Urothelium cell line (cell line): ENCODE measurements at regions not wholly inside any gene's neighbourhood (a gene's known extent, or its start where the extent isn't known, plus 50 kb on each side); places are given as distances from the start of the nearest gene placed in this dataset.
A peak's percentile ranks its signal among the peaks of the same experiment; 100 is the strongest.

Source experiments
- DNase-seq: peaks from one replicate; pipeline ENCODE4 v3.0.0; 2011; ENCODE audit warnings: low spot score, mixed read lengths
- FAIRE-seq: peaks from 2 replicates; lab custom pipeline; 2011; peaks lifted over from hg19 to GRCh38; lab: Jason Lieb, UNC

DNA sequence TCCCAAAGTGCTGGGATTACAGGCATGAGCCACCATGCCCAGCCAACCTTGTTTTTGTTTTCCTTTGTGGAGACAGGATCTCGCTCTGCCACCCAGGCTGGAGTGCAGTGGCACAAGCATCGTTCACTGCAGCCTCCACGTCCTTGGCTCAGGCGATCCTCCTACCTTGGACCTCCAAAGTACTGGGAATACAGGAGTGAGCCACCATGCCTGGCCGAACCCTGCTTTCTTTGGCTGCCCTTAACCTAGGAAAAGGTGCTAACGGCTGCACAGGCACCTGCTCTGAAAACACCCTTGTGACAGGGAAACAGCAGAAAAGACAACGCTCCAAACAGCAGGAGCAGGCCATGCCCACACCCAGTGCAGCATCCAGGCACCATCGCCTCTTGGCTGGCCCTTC, 71.9 kb downstream of the OAT start:
- no peak for FAIRE-seq
- no peak for DNase-seq

DNA sequence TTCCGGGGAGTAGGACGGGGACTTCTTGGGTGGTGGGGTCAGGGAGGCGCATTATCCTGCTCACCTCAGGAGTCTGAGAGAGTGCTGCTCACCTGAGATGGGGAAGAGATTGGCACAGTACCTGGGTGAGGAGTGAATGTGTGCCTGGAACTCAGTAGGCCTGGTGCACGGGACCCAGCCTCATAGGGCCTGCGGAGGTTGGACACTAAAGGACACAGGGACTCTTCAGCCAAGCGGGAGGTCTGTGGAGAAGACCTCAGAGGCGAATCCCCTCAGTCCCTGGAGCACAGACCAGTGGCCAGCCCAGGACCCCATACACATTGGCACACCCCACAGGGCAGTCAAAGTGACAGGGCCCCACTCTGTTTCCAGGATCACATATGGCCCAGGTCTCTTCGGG, 73.2 kb downstream of the OAT start:
- FAIRE-seq, result no peak

DNA sequence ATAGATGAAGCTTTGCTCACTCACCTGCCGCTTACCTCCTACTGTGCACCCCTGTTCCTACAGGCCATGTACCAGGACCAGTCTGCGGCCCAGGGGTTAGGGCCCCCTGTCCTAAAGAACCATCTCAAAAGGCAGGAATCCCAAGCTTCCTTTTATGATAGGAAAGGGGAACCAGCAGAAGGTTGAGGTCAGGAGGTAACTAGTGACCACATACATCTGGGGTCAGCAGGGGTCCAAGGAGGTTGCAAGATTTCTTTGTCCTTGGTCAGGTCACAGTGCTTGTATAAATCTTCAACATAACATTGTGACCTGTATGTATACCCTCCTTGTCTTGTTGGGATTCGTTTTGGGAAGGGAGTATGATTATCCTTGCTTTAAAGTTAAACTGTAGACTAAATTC, 73.8 kb downstream of the OAT start:
- DNase-seq (no peak), FAIRE-seq (no peak)

More for the DNA sequence above, 73.2 kb downstream of the OAT start:
- no peak for DNase-seq

DNA sequence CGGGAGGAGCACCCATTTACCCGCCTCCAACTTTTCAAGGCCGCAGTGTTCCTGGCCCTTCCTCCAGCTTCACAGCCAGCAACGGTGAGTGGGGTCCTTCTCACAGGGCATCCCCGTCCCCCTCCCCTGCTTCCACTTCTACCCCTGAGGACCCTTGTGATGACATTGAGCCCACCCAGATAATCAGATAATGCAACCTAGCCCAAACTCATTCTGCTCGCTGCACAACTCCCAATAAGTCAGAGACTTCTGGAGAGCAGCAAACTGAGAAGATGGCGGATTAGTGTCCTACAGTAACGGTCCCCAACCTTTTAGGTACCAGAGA, 74.5 kb downstream of the OAT start:
- DNase-seq (no peak), FAIRE-seq (no peak)

DNA sequence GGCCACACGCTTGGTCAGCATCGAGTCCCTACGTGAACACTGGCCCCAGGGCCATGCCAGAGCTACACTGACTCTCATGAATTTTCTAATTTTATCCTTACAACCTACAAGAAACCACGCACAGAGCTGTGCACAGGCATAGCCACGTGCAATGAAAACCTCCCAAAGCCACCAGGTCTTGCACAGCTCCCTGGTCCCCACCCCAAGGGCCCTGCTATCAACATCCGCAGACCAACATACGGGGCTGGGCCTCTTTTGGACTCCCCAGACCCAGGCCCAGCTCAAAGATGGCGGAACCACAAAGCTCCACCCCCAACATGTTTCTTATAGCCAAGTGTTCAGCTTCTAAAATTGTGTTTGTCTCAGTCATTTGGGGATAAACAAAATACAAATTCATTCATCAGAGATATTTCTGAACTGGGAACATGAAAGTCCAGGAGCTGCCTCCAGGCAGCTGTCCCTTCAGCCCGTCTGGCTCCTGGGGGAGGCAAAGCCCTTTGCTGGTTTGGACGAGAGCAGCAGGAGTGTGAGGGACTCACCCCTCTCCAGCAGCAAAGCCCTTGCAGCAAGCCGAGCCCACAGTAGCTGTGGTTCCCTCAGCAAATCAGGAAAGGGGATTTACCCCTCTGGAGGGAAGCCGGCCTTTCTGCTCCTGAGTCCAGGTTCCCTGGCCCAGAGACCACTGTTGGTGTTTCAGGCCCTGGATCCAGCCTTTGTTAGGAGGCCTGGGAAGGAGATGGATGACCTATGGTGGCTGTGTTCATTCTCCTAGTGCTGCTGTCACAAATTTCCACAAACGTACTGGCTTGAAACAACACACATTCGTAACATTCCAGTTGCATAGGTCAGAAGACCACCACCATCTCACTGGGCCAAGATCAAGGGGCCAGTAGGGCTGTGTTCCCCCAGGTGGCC, 75.1 kb downstream of the OAT start:
- DNase-seq, result no peak
- peak; percentile 17 for FAIRE-seq

DNA sequence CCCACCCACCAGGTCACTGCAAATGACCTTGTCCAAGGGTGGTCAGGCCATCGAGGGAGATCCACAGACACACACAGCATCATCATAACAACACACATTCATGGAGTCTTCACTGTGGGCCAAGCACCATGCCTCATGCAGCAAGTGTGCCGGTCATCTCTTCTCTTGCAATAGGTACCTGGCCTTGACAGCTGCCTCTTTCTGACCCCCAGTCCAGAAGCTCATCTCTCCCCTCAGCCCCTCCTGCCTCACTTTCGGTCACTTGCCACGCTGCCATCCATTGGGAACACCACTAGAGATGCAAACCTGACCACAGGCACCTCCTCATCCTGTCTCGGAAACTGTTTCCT, 75.9 kb downstream of the OAT start:
- DNase-seq (no peak), FAIRE-seq (no peak)

DNA sequence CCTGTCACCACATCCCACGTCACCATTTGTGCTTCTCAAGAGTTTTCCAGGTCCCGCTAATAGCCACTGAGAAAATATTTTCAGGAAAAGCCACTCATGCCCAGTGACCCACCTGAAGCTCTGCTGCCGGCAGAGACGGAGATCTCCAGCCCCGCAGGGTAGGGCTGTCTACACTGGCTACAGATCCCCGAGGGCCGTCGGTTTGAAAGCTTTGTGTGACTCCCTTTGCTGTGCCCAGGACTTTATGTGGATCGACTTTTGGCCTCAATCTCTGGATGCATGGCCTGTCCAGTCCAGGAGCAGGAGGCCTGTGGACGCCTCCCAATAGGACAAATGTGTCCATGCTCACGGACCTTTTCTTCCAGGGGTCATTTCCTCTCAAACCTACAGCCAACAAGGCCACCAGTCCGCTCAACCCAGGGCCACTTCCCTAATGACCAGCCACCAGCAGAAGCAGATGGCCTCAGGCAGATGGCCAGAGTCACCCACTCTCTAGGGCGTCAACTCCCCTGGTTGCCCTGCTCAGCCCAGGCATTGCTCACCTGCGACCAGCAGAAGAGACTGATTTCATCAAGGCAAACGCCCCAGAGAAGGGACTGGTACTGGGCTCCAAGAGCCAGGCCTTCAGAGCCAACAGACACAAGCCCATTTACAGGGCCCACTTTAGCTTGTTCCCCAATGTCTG, 76.4 kb downstream of the OAT start:
- DNase-seq (no peak), FAIRE-seq (no peak)

DNA sequence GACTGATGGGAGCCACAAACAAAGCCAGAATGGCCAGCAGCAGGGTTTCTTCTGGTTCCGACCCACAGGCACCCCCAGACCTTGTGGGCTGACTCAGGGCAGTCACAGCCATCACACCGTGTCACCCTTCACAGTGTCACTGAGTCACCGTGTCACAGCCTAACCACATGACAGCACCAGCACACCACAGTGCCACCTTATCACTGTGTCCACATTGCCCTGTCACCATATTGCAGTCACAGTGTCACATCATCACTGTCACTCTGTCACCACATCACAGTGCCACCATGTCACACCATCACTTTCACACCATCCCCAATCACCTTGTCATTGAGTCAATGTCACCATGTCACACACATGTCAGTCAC, 77.0 kb downstream of the OAT start:
- peak; percentile 77 for FAIRE-seq
- DNase-seq, result no peak

DNA sequence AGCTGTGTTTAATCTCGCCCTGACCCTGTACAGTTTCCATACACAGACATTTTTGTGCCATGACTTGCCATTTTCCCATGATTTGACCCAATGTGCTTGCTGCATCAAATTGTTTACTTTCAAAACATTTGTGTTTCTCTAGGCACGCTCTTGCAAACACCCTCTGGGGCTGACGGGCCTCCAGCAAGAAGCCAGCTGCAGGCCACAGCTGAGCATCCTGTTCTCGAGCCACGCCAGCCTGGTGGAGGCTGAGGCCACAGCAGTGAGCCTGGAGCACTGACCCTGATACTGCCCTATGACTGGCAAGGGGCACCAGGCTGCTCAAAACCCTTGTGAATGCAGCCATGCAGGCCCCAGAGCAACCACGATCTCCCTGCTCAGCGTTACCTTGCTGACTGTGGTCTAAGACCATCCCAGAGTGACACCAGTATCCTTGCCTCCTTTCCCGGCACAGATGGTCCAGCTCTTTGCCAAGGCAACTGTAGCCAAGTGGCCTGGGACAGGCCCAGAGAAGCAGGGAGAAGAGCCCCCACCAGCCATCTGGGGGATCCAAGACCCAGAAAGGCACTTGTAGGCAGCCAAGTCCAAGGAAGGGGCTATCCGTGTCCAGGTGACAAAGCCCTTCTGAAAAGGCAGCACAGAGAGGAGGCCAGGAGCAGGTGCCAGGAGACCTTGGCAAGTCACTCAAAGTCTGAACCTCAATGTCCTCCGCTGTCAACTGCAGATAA, 78.5 kb downstream of the OAT start:
- DNase-seq, result no peak
- no peak for FAIRE-seq

DNA sequence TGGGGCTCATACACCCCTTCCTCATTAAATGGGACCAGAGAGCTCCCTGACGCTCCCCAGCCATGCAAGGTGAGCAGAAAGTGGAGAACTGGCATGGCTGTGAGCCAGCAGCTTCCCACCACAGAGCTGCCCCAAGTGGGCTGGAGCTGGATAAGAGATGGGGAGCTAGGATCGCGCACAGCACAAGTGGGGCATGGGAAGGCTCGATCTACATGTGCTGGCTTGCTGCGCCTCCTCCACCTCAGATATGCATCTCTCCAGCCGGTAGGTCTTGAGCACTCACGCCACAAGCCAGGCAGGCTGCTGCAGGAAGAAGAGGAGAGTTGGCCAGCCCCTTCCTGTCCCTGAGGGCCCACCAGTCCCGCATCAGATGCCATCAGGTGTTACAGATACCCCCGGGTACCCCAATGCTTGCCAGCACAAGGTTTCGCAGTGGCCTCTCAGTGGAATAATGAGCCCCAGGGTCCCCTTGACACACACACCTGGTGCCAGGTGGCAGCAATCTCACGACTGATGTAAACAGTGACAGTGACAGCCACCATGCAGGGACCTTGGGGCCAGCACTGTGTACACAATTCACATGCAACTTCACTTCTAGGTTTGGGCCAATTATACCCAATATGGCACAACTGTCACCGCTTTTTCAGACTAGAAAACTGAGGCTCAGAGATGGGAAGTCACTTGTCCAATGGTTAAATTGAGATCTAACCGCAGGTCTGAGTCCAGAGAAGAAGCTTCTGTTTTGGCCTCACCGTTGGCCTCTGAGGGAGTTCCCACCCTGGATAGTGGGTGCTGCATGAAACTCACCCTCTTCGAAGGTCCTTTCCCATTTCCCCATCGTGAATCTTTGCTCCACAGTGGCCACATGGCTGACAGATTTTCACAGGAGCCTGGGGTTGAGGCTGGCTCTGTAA, 79.3 kb downstream of the OAT start:
- DNase-seq (no peak), FAIRE-seq (no peak)

DNA sequence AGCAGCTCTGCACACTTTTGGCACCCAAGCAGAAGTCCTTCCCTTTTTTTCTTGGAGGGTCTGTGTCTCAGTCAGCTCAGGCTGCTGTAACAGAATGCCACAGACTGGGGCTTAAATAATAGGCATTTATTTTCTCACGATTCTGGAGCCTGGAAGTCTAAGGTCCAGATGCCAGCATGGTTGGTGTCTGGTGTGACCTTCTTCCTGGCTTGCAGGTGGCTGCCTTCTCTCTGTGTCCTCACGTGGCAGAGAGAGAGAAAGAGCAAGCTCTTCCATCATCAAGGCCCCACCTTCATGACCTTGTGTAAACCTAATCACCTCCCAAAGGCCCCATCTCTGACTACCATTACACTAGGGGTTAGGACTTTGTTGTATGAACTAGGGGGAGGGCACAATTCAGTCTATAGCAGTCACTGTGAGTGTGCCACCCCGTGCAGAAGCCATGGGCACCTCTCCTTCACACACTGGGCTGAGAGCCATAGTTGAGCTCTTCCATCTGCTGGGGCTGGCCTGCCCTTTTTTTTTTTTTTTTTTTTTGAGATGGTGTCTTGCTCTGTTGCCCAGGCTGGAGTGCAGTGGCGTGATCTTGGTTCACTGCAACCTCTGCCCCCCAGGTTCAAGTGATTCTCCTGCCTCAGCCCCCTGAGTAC, 80.3 kb downstream of the OAT start:
- FAIRE-seq (no peak), DNase-seq (no peak)

DNA sequence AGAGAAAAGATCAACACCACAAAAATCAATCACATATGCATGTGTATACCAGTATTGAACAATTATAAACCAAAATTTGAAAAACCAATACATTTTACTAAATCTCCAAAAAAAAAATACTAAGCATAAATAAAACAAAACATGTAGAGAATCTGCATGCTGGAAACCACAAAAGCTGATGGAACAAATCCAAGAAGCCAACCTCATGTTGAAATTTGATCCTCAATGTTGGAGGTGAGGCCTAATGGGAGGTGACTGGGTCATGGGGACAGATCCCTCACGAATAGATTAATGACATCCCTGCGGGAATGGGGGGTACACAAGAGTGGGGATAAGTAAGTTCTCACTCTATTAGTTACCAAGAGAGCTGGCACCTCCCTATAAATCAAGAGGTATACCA, 82.5 kb downstream of the OAT start:
- FAIRE-seq (no peak), DNase-seq (no peak)

DNA sequence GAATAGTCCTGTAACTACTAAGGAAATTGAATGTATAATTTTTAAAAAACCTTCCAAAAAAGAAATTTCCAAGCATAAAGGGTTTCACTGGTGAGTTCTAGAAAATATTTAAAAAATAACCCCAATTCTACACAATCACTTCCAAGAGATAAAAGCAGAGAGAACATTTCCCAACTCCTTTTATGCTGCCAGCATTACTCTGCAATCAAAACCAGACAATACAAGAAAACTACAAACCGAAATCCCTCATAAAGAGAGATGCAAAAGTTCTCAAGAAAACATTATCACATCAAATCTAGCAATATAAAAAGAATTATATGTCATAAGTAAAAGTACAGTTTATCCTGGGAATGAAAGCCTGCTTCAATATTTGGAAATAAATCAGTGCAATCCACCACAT, 84.8 kb downstream of the OAT start:
- DNase-seq (no peak), FAIRE-seq (no peak)

DNA sequence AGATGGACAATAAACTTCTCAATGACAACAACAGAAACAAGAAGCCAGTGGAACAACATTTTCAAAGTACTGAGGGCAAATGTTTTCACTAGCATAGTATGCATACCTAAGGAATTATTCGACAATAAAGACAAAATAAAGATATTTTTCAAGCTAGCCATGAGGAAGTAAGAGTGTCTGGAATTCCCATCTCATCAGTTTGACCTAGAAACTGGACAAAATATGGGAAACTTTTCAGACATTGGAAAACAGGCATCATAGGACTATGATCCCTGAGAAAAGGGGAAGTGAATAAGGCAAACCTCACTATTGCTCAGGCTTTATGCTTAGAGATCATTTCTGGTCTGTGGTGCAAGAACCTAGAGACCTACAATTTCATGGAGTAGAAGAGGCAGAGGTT, 86.3 kb downstream of the OAT start:
- no peak for DNase-seq
- no peak for FAIRE-seq

DNA sequence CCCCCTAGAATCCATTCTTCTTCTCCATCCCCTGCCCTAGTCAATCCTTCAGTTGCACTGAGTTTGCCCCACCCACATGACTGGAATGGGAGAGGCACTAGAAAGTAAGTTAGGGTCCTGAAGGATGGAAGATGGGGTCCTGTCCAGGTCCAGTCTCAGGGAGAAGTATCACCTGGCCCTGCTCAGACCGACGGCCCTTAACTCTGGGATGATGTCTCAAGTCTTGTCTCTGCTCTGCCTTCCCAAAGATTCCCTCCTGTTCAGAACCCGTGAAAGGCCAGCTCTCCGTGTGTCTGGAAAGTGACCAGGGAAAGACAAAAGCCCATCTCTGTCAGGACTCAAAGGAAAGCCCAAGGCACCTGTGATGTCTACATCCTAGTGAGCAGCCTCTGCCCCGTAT, 88.8 kb downstream of the OAT start:
- no peak for DNase-seq
- no peak for FAIRE-seq

DNA sequence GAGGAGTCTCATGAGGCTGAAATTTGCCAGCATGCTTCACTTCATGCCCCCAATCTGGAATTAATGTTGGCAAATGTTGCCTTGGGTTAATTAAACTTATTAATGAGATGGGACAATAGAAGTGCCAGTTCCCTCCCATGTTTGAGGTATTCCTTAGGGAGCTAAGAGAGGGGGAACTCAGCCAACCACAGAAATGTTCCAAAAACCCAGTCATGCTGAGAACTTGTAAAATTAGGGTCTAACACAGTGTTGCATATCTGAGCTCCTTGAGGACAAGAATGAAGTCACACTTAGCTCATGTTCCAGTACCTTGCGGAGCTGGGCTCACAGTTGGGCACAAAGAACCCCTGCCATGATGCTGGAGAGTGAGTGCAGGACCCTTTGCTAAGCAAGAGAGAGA, 89.4 kb downstream of the OAT start:
- FAIRE-seq, result no peak
- DNase-seq, result no peak

DNA sequence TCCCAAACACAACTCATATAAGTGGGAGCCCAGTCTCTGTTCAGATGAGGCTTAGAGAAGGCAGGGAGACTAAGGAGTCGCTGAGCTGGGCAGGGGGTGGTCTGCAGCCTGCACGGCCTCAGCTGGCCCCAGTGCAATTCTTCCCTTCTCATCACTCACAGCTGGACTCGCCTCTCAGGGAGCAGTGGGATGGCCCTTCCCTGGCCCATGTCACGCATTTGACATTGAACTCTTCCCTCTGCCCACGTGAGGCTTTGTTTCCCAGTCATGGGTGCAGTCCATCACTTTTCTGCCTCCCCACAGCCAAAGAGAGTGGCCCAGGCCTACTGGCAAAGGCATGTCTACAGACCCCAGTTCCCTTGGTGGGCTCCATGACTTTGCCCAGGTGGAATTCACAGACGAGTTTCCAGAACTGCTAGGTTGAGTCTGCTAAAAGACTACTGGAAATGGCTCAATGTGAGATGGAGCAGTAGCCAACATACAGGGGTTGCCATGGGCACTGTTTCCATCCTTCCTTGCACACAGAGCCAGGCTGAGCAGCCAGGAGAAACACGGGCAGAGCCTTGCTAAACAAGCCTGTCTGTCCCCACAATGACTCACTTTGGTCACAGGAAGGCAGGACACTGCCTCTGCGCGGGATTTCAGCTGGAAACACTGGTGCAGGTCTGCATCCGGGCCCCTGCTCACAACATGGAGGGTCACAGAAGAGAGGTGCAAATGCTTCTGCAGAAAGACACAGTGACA, 90.1 kb downstream of the OAT start:
- DNase-seq (no peak), FAIRE-seq (no peak)

DNA sequence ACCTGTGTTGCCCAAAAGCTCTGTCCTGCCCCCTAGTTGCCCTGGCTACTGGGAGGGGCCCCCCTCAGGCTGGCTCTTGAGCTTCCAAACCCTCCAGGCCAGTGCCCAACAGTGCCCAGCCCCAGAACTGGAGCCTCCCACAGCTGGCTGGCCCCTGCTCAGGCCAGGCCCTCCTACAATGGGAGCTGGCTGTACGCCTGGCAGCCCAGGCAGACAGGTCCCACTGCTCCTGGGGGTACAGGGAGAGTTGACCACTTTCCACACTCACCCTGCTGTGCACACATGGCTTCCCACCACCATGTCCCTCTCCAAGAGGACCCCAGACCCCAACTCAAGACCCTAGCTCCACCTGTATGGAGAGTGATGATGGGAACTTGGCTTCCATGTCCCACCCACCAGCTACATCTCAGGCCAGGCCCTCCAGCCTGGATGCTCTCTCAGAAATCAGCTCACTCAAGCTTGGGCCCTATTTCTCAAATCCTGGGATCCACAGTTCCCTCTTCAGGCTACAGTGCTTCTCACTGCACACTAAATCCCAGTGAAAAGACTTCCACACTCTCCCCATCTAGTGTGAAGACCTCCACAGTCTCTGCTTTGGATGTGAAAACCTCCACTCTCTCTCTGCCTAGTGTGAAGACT, 92.6 kb downstream of the OAT start:
- no peak for DNase-seq

DNA sequence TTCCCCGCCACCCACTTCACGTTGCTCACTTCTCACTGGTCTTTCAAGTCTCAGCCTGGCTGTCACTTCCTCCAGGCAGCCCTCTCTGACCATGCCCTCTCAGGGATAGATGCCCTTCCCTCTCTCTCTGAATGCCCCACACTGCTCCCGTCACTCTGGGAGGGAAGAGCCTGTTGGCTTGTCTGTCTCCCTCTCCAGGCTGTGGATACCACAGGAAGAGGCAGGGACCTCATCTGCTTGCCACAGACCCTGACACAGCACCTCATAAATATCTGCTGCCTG, 93.1 kb downstream of the OAT start:
- DNase-seq (no peak), FAIRE-seq (no peak)

More for the DNA sequence above, 92.6 kb downstream of the OAT start:
- FAIRE-seq, result no peak
